ENCODE measurements at regions not wholly inside any gene's neighbourhood (a gene's known extent, or its start where the extent isn't known, plus 50 kb on each side); places are given as distances from the start of the nearest gene placed in this dataset.

GRCh38 chrX:137747244-137748043, 181.5 kb downstream of the ZIC3 start:
- Histone ChIP-seq H3K79me2 (ENCODE audit: control insufficient read depth, insufficient read depth, low read length) (no peaks in the 10 kb centered on the region), H3K27ac (ENCODE audit: extremely low read depth, low read depth, low read length) (no peak overlapping the region), H3K9me3 (replicated peaks; ENCODE audit: control insufficient read depth, insufficient read depth, low read depth, low read length) (no peaks in the 10 kb centered on the region), H3K9ac (ENCODE audit: insufficient read depth in 1 of 2, low read depth in 2 of 2, low read length in 2 of 2) (no peak overlapping the region), H3K9me1 (ENCODE audit: control insufficient read depth, insufficient read depth, low read length) (no peaks in the 10 kb centered on the region), H2AFZ (ENCODE audit: low read depth, low read length) (no peak overlapping the region), H3K4me1 (replicated peaks in 1 of 2; ENCODE audit: control insufficient read depth in 2 of 2, insufficient read depth in 2 of 2, low read length in 2 of 2) (no peaks in the 10 kb centered on the region), H3K4me2 (ENCODE audit: insufficient read depth, low read length) (no peak overlapping the region), H4K20me1 (replicated peaks; ENCODE audit: control insufficient read depth, insufficient read depth, low read length) (no peaks in the 10 kb centered on the region), H3K27me3 (ENCODE audit: control insufficient read depth in 2 of 2, insufficient read depth in 2 of 2, low read length in 2 of 2) (no peaks in the 10 kb centered on the region), H3K4me3 (no peak overlapping the region), H3K36me3 (ENCODE audit: control insufficient read depth, insufficient read depth, low read length) (no peaks in the 10 kb centered on the region)
- CTCF ChIA-PET (ENCODE audit: low intra/inter-chr PET ratio): no interaction called here
- POLR2A ChIA-PET: no interaction called here
- in situ Hi-C loops (cut with MboI): no loop called here
- WGBS (ENCODE audit: insufficient coverage, low coverage, missing lambda C conversion rate): 0% methylated on average over 14 of the region's 14 CpGs
- FAIRE-seq: no peak
- intact Hi-C loops (cut with micrococcal nuclease): no loop called here
- BruUV-seq (replicated peaks): no TSS peak
- ATAC-seq: no peak
- DNase-seq (ENCODE audit: extremely low read depth in 1 of 4, low spot score in 3 of 4): no peak
- TF ChIP-seq USF1 (CRISPR knock-in tag; IDR thresholded peaks at IDR 0.05): no peak
- no peak for TF ChIP-seq PHF21A (IDR thresholded peaks at IDR 0.05; ENCODE audit: borderline replicate concordance, low read depth)
- TF ChIP-seq ZNF174 (CRISPR knock-in tag; IDR thresholded peaks at IDR 0.05): no peak
- no peak for TF ChIP-seq HMG20A (CRISPR knock-in tag; conservative IDR thresholded peaks at IDR 0.05)
- no peak for TF ChIP-seq ZNF146 (CRISPR knock-in tag; IDR thresholded peaks at IDR 0.05; ENCODE audit: unreplicated experiment)
- no peak for TF ChIP-seq ID3 (CRISPR knock-in tag; IDR thresholded peaks at IDR 0.05)
- TF ChIP-seq ID3 (tag; IDR thresholded peaks at IDR 0.05): no peak
- no peak for TF ChIP-seq MITF (IDR thresholded peaks at IDR 0.05)
- TF ChIP-seq KDM2B (CRISPR knock-in tag; IDR thresholded peaks at IDR 0.05): no peak
- TF ChIP-seq E2F6 (IDR thresholded peaks at IDR 0.05; ENCODE audit: borderline replicate concordance in 1 of 2, extremely low read depth in 1 of 2, insufficient read depth in 1 of 2, insufficient read length in 1 of 2, low read depth in 1 of 2, low read length in 1 of 2, poor library complexity in 1 of 2, severe bottlenecking in 1 of 2): no peak
- no peak for TF ChIP-seq ZNF609 (CRISPR knock-in tag; IDR thresholded peaks at IDR 0.05; ENCODE audit: borderline replicate concordance)

Data from K562 (cell line).